Parathyroid adenoma (tissue), 2 donors: ENCODE measurements at regions not wholly inside any gene's neighbourhood (a gene's known extent, or its start where the extent isn't known, plus 50 kb on each side); places are given as distances from the start of the nearest gene placed in this dataset.

Experiments
- H2AFZ ChIP-seq: fragments of 300-600 bp; sonication (generic); one replicate; pipeline ENCODE4 v1.7.0; 2017; ENCODE audit warnings: antibody characterized with exemption, mild to moderate bottlenecking
- H3K27ac ChIP-seq: fragments of 300-600 bp; sonication (generic); one replicate; pipeline ENCODE4 v1.7.0; 2017
- H3K27me3 ChIP-seq: fragments of 300-600 bp; sonication (generic); one replicate; pipeline ENCODE4 v1.7.0; 2017; ENCODE audit warnings: low read length; ENCODE audit not compliant: control insufficient read depth, insufficient read depth
- H3K36me3 ChIP-seq: fragments of 300-600 bp; sonication (generic); one replicate; pipeline ENCODE4 v1.7.0; 2017; ENCODE audit warnings: low read length; ENCODE audit not compliant: control insufficient read depth, insufficient read depth
- H3K4me1 ChIP-seq: fragments of 300-600 bp; sonication (generic); one replicate; pipeline ENCODE4 v1.7.0; 2017; ENCODE audit warnings: control low read depth
- H3K4me2 ChIP-seq: fragments of 300-600 bp; sonication (generic); one replicate; pipeline ENCODE4 v1.7.0; 2017; ENCODE audit warnings: low read length
- H3K4me3 ChIP-seq: fragments of 300-600 bp; sonication (generic); one replicate; pipeline ENCODE4 v1.7.0; 2017; ENCODE audit warnings: low read depth, low read length
- H3K79me2 ChIP-seq: fragments of 300-600 bp; sonication (generic); one replicate; pipeline ENCODE4 v1.7.0; 2017; ENCODE audit warnings: control low read depth
- H3K9ac ChIP-seq: fragments of 300-600 bp; sonication (generic); one replicate; pipeline ENCODE4 v1.7.0; 2017; ENCODE audit warnings: mild to moderate bottlenecking
- H3K9me3 ChIP-seq: fragments of 300-600 bp; sonication (generic); one replicate; pipeline ENCODE4 v1.7.0; 2017; ENCODE audit warnings: low read length; ENCODE audit not compliant: control insufficient read depth
- TF ChIP-seq, protein P1 (sequence below): fragments of 300-600 bp; sonication (generic); IDR thresholded peaks from one replicate; pipeline ENCODE4 v1.7.0; 2017; ENCODE audit warnings: antibody characterized with exemption, mild to moderate bottlenecking
- donor health status: primary hyperparathyroidism.

- Histone ChIP-seq H3K27ac (no peak overlapping the region), H2AFZ (no peak overlapping the region), H3K4me1 (no peaks in the 10 kb centered on the region), H3K27me3 (no peaks in the 10 kb centered on the region), H3K4me2 (no peak overlapping the region), H3K9me3 (no peaks in the 10 kb centered on the region), H3K79me2 (no peaks in the 10 kb centered on the region), H3K9ac (no peak overlapping the region), H3K36me3 (no peaks in the 10 kb centered on the region), H3K4me3 (no peak overlapping the region)
- TF ChIP-seq, protein P1, sequence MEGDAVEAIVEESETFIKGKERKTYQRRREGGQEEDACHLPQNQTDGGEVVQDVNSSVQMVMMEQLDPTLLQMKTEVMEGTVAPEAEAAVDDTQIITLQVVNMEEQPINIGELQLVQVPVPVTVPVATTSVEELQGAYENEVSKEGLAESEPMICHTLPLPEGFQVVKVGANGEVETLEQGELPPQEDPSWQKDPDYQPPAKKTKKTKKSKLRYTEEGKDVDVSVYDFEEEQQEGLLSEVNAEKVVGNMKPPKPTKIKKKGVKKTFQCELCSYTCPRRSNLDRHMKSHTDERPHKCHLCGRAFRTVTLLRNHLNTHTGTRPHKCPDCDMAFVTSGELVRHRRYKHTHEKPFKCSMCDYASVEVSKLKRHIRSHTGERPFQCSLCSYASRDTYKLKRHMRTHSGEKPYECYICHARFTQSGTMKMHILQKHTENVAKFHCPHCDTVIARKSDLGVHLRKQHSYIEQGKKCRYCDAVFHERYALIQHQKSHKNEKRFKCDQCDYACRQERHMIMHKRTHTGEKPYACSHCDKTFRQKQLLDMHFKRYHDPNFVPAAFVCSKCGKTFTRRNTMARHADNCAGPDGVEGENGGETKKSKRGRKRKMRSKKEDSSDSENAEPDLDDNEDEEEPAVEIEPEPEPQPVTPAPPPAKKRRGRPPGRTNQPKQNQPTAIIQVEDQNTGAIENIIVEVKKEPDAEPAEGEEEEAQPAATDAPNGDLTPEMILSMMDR: no peak
Observed at GRCh38 chr9:118295413-118295812, 591.2 kb downstream of the TLR4 start.

DNA sequence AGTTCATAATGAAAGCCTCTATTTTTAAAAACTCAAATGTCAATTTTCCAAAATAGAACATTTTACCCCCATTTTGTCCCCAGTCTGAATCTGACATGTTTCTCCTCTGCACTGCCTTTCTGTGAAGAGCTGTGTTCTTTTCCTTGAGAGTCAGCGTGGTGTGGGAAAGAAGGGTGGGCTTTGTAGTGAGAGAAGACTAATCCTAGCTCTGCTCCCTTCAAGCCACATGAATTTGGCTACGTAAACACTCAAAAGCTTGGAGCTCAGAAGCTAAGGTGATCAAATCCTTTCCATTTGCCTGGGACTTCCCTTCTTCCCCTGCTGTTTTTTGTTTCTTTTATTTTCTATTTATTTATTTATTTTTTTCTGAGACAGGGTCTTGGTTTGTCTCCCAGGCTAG, 598.5 kb downstream of the TLR4 start:
- Histone ChIP-seq H3K9ac (no peak overlapping the region), H3K36me3 (no peaks in the 10 kb centered on the region), H3K4me2 (no peak overlapping the region), H3K4me1 (no peaks in the 10 kb centered on the region), H3K4me3 (no peak overlapping the region), H2AFZ (no peak overlapping the region), H3K79me2 (no peaks in the 10 kb centered on the region), H3K27ac (no peak overlapping the region), H3K9me3 (no peaks in the 10 kb centered on the region), H3K27me3 (no peaks in the 10 kb centered on the region)
- TF ChIP-seq, protein P1: no peak

DNA sequence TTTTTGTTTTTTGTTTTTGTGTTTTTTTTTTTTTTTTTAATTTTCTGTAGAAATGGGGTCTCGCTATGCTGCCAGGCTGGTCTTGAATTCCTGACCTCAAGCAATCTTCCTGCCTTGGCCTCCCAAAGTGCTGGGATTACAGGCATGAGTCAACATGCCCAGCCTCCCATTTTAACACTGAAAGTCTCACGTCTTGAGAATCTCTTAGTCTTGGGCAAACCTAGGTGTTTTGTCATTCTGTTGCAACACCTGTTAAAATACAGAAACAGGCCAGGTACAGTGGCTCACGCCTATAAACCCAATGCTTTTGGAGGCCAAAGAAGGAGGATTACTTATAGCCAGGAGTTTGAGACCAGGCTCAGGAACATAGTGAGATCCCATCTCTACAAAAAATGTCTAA, 599.0 kb downstream of the TLR4 start:
- no peak overlapping the region for H3K9ac ChIP-seq
- H3K4me2 ChIP-seq: no peak overlapping the region
- H3K79me2 ChIP-seq: no peaks in the 10 kb centered on the region
- H3K36me3 ChIP-seq: no peaks in the 10 kb centered on the region
- no peak overlapping the region for H2AFZ ChIP-seq
- no peaks in the 10 kb centered on the region for H3K27me3 ChIP-seq
- TF ChIP-seq, protein P1: no peak
- no peaks in the 10 kb centered on the region for H3K4me1 ChIP-seq
- H3K27ac ChIP-seq: no peak overlapping the region
- no peaks in the 10 kb centered on the region for H3K9me3 ChIP-seq
- H3K4me3 ChIP-seq: no peak overlapping the region

GRCh38 chr9:118305331-118305730, 601.1 kb downstream of the TLR4 start:
- Histone ChIP-seq H3K4me3 (no peak overlapping the region), H2AFZ (no peak overlapping the region)
- TF ChIP-seq, protein P1: no peak

DNA sequence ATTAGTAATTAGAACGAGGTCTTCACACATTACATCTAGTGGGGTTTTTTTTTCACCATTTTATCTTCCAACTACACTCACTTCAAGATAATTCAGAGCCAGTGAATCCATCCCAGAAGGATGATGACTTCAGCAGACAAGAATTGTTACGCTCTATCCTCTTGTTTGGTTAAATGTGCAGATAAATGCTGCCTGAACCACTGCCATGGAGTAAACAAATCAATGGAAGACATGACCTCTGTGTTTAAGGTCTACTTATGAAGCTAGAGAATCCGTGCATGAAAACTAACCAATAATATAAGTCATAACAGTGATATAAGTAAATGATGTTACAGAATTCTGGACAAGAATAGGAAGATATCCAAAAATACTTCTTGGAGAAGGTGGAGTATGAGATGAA, 602.6 kb downstream of the TLR4 start:
- H3K79me2 ChIP-seq: no peaks in the 10 kb centered on the region
- no peaks in the 10 kb centered on the region for H3K9me3 ChIP-seq
- H3K27ac ChIP-seq: no peak overlapping the region
- no peak overlapping the region for H3K4me3 ChIP-seq
- no peak overlapping the region for H3K9ac ChIP-seq
- no peaks in the 10 kb centered on the region for H3K36me3 ChIP-seq
- no peaks in the 10 kb centered on the region for H3K27me3 ChIP-seq
- no peak overlapping the region for H2AFZ ChIP-seq
- no peak overlapping the region for H3K4me2 ChIP-seq
- TF ChIP-seq, protein P1: no peak
- H3K4me1 ChIP-seq: no peaks in the 10 kb centered on the region

More at GRCh38 chr9:118305331-118305730, 601.1 kb downstream of the TLR4 start:
- Histone ChIP-seq H3K4me1 (no peaks in the 10 kb centered on the region), H3K9me3 (no peaks in the 10 kb centered on the region), H3K27ac (no peak overlapping the region), H3K9ac (no peak overlapping the region), H3K4me2 (no peak overlapping the region), H3K79me2 (no peaks in the 10 kb centered on the region), H3K36me3 (no peaks in the 10 kb centered on the region), H3K27me3 (no peaks in the 10 kb centered on the region)
